GM12878 (cell line): ENCODE measurements at regions not wholly inside any gene's neighbourhood (a gene's known extent, or its start where the extent isn't known, plus 50 kb on each side); places are given as distances from the start of the nearest gene placed in this dataset.

Experiments
- ATAC-seq: fragments of 200-7000 bp; cut with Tn5 transposase; 3 replicates; pipeline ENCODE4 v1.9.1; 2020; ENCODE audit warnings: mild to moderate bottlenecking, moderate library complexity
- BruUV-seq: library from RNA; stranded (reverse); fragments of 400-500 nt; replicated peaks from 2 replicates; lab custom pipeline; 2021; lab: Mats Ljungman, UMichigan
- CTCF ChIA-PET: fragments of 300-600 bp; sonication (Branson Sonifier 250); formaldehyde crosslinking; extraction: SDS; loops from one replicate; lab custom pipeline; 2021; ENCODE audit warnings: inconsistent platforms; lab: Yijun Ruan, JAX
- POLR2A ChIA-PET: fragments of 350-600 bp; formaldehyde crosslinking; extraction: SDS; loops from one replicate; lab custom pipeline; 2021; ENCODE audit warnings: inconsistent platforms; lab: Charles Lee
- RAD21 ChIA-PET: fragments of 300-600 bp; sonication (Branson Sonifier 250); formaldehyde crosslinking; loops from one replicate; lab custom pipeline; 2023; ENCODE audit warnings: antibody characterized with exemption; ENCODE audit not compliant: unreplicated experiment; lab: Charles Lee
- SMC1A ChIA-PET: fragments of 300-600 bp; sonication (Branson Sonifier 250); formaldehyde crosslinking; loops from one replicate; lab custom pipeline; 2023; ENCODE audit not compliant: unreplicated experiment, uncharacterized antibody; lab: Charles Lee
- DNase-seq: peaks from one replicate; pipeline ENCODE4 v3.0.0-alpha.2; 2011; ENCODE audit warnings: low read depth, low spot score
- FAIRE-seq: peaks from 3 replicates; lab custom pipeline; 2011; peaks lifted over from hg19 to GRCh38; lab: Jason Lieb, UNC
- H2AFZ ChIP-seq: 2 replicates; pipeline ENCODE4 v1.6.0; 2011; ENCODE audit warnings: low read depth, low read length, control low read depth; ENCODE audit not compliant: control insufficient read depth
- H3K27ac ChIP-seq: 2 replicates; pipeline ENCODE4 v1.5.1; 2011; ENCODE audit warnings: control low read depth; ENCODE audit not compliant: control insufficient read depth, insufficient read depth
- H3K27me3 ChIP-seq, 2 experiments: replicated peaks in 1 of 2; 2 replicates each; pipeline versions ENCODE4 v1.6.0 to v1.6.1; 2011; ENCODE audit warnings: low read length in 1 of 2; ENCODE audit not compliant: control insufficient read depth in 2 of 2, insufficient read depth in 2 of 2
- H3K36me3 ChIP-seq, 2 experiments: 2 replicates each; pipeline ENCODE4 v1.5.1; 2011; ENCODE audit warnings: low read length in 1 of 2; ENCODE audit not compliant: control insufficient read depth in 2 of 2, insufficient read depth in 2 of 2
- H3K4me1 ChIP-seq: 2 replicates; pipeline ENCODE4 v1.6.1; 2011; ENCODE audit warnings: mild to moderate bottlenecking, low read length, moderate library complexity, mixed read lengths; ENCODE audit not compliant: control insufficient read depth, insufficient read depth
- H3K4me2 ChIP-seq: 2 replicates; pipeline ENCODE4 v1.6.0; 2011; ENCODE audit warnings: control low read depth; ENCODE audit not compliant: control insufficient read depth, insufficient read depth
- H3K4me3 ChIP-seq: fragments of 200-600 bp; sonication (generic); 2 replicates; pipeline ENCODE4 v1.5.1; 2016
- H3K79me2 ChIP-seq: 2 replicates; pipeline ENCODE4 v1.6.0; 2011; ENCODE audit warnings: low read length; ENCODE audit not compliant: control insufficient read depth, insufficient read depth
- H3K9ac ChIP-seq: 2 replicates; pipeline ENCODE4 v1.8.0; 2011; ENCODE audit warnings: low read length, control low read depth, mixed read lengths; ENCODE audit not compliant: control insufficient read depth, insufficient read depth
- H3K9me3 ChIP-seq: replicated peaks from 3 replicates; pipeline ENCODE4 v1.5.1; 2011; ENCODE audit warnings: mild to moderate bottlenecking, low read length; ENCODE audit not compliant: control insufficient read depth, insufficient read depth
- H4K20me1 ChIP-seq: 2 replicates; pipeline ENCODE4 v1.6.0; 2011; ENCODE audit not compliant: control insufficient read depth, insufficient read depth
- BRCA1 ChIP-seq: IDR thresholded peaks from 2 replicates; pipeline ENCODE4 v1.6.1; 2011; ENCODE audit warnings: low read depth, low read length, improper control_type of control experiment
- ELK1 ChIP-seq: IDR thresholded peaks from 2 replicates; pipeline ENCODE4 v1.6.1; 2012; ENCODE audit warnings: low read depth, low read length, improper control_type of control experiment
- EP300 ChIP-seq, 2 experiments: fragments of 150-350 bp in 1 of 2; IDR thresholded peaks; 2 replicates each; pipeline ENCODE4 v1.6.1; 2011 to 2012; ENCODE audit warnings: low read depth in 2 of 2, low read length in 2 of 2, borderline replicate concordance in 1 of 2, improper control_type of control experiment in 1 of 2, inconsistent platforms in 1 of 2; ENCODE audit not compliant: control insufficient read depth in 1 of 2
- FOXM1 ChIP-seq: IDR thresholded peaks from 2 replicates; pipeline ENCODE4 v1.6.1; 2012; ENCODE audit warnings: low read depth, mild to moderate bottlenecking, inconsistent platforms, low read length, moderate library complexity
- HSF1 ChIP-seq: fragments of 150-350 bp; IDR thresholded peaks from 2 replicates; pipeline ENCODE4 v1.6.1; 2014; ENCODE audit warnings: mild to moderate bottlenecking, low read depth, low read length
- KDM1A ChIP-seq: fragments of 200-600 bp; sonication (generic); IDR thresholded peaks from 2 replicates; pipeline ENCODE4 v1.6.1; 2016; ENCODE audit warnings: borderline replicate concordance
- MTA3 ChIP-seq: IDR thresholded peaks from 2 replicates; pipeline ENCODE4 v1.6.1; 2012; ENCODE audit warnings: low read length, inconsistent platforms, borderline replicate concordance
- MXI1 ChIP-seq: fragments of 150-350 bp; IDR thresholded peaks from 2 replicates; pipeline ENCODE4 v1.6.1; 2011; ENCODE audit warnings: low read depth, mild to moderate bottlenecking, inconsistent platforms, low read length, improper control_type of control experiment
- NFXL1 ChIP-seq: fragments of 450-650 bp; IDR thresholded peaks from 2 replicates; pipeline ENCODE4 v1.6.1; 2017; ENCODE audit warnings: antibody characterized with exemption, mild to moderate bottlenecking, borderline replicate concordance
- NR2C1 ChIP-seq: fragments of 450-650 bp; IDR thresholded peaks from 2 replicates; pipeline ENCODE4 v1.6.1; 2017; ENCODE audit warnings: antibody characterized with exemption, mild to moderate bottlenecking, moderate library complexity
- NR2F1 ChIP-seq: fragments of 450-650 bp; conservative IDR thresholded peaks from 2 replicates; pipeline ENCODE4 v1.6.1; 2017; ENCODE audit warnings: mild to moderate bottlenecking
- RAD51 ChIP-seq: fragments of 450-650 bp; IDR thresholded peaks from 2 replicates; pipeline ENCODE4 v1.6.1; 2016; ENCODE audit warnings: moderate library complexity, mild to moderate bottlenecking, inconsistent platforms
- SIX5 ChIP-seq: IDR thresholded peaks from 2 replicates; pipeline ENCODE4 v1.6.1; 2011; ENCODE audit warnings: mild to moderate bottlenecking, low read depth, low read length, moderate library complexity; ENCODE audit not compliant: severe bottlenecking
- SP1 ChIP-seq: IDR thresholded peaks from one replicate; pipeline ENCODE4 v1.6.1; 2011; ENCODE audit warnings: low read depth, low read length
- WRNIP1 ChIP-seq: IDR thresholded peaks from 2 replicates; pipeline ENCODE4 v1.6.1; 2011; ENCODE audit warnings: low read depth, low read length, improper control_type of control experiment, borderline replicate concordance
- ZBED1 ChIP-seq: IDR thresholded peaks from 2 replicates; pipeline ENCODE4 v1.6.1; 2016; ENCODE audit warnings: borderline replicate concordance
- ZNF217 ChIP-seq: fragments of 450-650 bp; IDR thresholded peaks from 2 replicates; pipeline ENCODE4 v1.6.1; 2017; ENCODE audit warnings: antibody characterized with exemption, mild to moderate bottlenecking
- in situ Hi-C: fragments of 300-500 bp; cut with MboI; formaldehyde crosslinking; loops from 9 replicates; pipeline ENCODE4 v1.14.3; 2018; ENCODE audit warnings: mixed read lengths
- intact Hi-C: fragments of 100-400 bp; cut with micrococcal nuclease; formaldehyde crosslinking; loops from one replicate; pipeline ENCODE4 v1.14.2; 2022; ENCODE audit not compliant: unreplicated experiment

GRCh38 chr2:103902347-103902746 lies 951.6 kb upstream of the POU3F3 start:
- SMC1A ChIA-PET: interaction anchor here (1.1 kb wide), 1 partner anchor 22 kb away, joined by 3 read pairs; no protein-coding TSS in a partner anchor
- POLR2A ChIA-PET: no interaction called here
- Histone ChIP-seq H3K9me3 (no peaks in the 10 kb centered on the region), H3K27me3 (no peaks in the 10 kb centered on the region), H3K9ac (no peak overlapping the region), H4K20me1 (no peaks in the 10 kb centered on the region), H3K4me3 (no peak overlapping the region), H3K79me2 (no peaks in the 10 kb centered on the region), H3K4me1 (no peaks in the 10 kb centered on the region), H3K27ac (no peak overlapping the region), H3K4me2 (no peak overlapping the region), H2AFZ (no peak overlapping the region), H3K36me3 (no peaks in the 10 kb centered on the region)
- RAD21 ChIA-PET: no interaction called here
- DNase-seq: no peak
- no peak for ATAC-seq
- in situ Hi-C loops (no loop called here), intact Hi-C loops (no loop called here)
- BruUV-seq: no TSS peak
- TF ChIP-seq MXI1: no peak
- TF ChIP-seq HSF1: no peak
- no peak for TF ChIP-seq EP300 (IDR thresholded peaks at IDR 0.05; ENCODE audit: borderline replicate concordance in 1 of 2, control insufficient read depth in 1 of 2, low read depth in 2 of 2, low read length in 2 of 2)
- TF ChIP-seq NR2C1: no peak
- CTCF ChIA-PET: no interaction called here
- FAIRE-seq: no peak

- no peak overlapping the region for H3K9ac ChIP-seq
Observed at GRCh38 chr2:103921161-103921560, 932.8 kb upstream of the POU3F3 start.

More at GRCh38 chr2:103921161-103921560, 932.8 kb upstream of the POU3F3 start:
- CTCF ChIA-PET: no interaction called here
- POLR2A ChIA-PET: no interaction called here
- in situ Hi-C loops (no loop called here), intact Hi-C loops (no loop called here)
- RAD21 ChIA-PET: no interaction called here
- no peak for ATAC-seq
- no peak for DNase-seq
- Histone ChIP-seq H4K20me1 (no peaks in the 10 kb centered on the region), H3K36me3 (no peaks in the 10 kb centered on the region), H3K27me3 (no peaks in the 10 kb centered on the region), H3K4me2 (no peak overlapping the region), H3K4me1 (no peaks in the 10 kb centered on the region), H3K27ac (no peak overlapping the region), H3K4me3 (no peak overlapping the region), H2AFZ (no peak overlapping the region), H3K9me3 (no peaks in the 10 kb centered on the region), H3K79me2 (no peaks in the 10 kb centered on the region)
- SMC1A ChIA-PET: no interaction called here
- no TSS peak for BruUV-seq
- TF ChIP-seq BRCA1: no peak
- no peak for TF ChIP-seq MTA3
- no peak for TF ChIP-seq NFXL1
- no peak for TF ChIP-seq RAD51
- no peak for TF ChIP-seq FOXM1
- TF ChIP-seq ZNF217: no peak
- no peak for TF ChIP-seq ZBED1
- no peak for TF ChIP-seq KDM1A
- no peak for TF ChIP-seq ELK1
- TF ChIP-seq NR2F1: no peak
- no peak for TF ChIP-seq WRNIP1
- TF ChIP-seq MXI1: no peak
- no peak for TF ChIP-seq SP1
- no peak for TF ChIP-seq SIX5
- FAIRE-seq: no peak
